ENCODE measurements at regions not wholly inside any gene's neighbourhood (a gene's known extent, or its start where the extent isn't known, plus 50 kb on each side); places are given as distances from the start of the nearest gene placed in this dataset.

DNA sequence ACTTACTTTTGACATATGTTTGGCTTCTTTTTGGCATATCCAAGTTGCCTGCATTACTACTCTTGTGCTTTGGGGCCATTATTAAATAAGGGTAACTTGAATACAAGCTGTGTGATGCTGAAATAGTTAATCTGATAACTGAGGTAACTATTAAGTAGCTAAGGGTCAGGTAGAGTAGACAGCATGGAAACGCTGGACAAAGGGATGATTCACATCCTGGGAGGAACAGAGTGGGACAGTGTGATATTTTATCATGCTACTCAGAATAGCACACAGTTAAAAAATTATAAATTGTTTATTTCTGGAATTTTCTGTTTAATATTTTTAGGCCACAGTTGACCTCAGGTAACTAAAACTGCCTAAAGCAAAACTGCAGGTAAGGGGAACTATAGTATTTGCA lies 483.9 kb downstream of the RFPL4B start:
- TF ChIP-seq, protein P1, sequence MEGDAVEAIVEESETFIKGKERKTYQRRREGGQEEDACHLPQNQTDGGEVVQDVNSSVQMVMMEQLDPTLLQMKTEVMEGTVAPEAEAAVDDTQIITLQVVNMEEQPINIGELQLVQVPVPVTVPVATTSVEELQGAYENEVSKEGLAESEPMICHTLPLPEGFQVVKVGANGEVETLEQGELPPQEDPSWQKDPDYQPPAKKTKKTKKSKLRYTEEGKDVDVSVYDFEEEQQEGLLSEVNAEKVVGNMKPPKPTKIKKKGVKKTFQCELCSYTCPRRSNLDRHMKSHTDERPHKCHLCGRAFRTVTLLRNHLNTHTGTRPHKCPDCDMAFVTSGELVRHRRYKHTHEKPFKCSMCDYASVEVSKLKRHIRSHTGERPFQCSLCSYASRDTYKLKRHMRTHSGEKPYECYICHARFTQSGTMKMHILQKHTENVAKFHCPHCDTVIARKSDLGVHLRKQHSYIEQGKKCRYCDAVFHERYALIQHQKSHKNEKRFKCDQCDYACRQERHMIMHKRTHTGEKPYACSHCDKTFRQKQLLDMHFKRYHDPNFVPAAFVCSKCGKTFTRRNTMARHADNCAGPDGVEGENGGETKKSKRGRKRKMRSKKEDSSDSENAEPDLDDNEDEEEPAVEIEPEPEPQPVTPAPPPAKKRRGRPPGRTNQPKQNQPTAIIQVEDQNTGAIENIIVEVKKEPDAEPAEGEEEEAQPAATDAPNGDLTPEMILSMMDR (conservative IDR thresholded peaks at IDR 0.05) = no peak
- no peak overlapping the region for H3K27ac ChIP-seq

DNA sequence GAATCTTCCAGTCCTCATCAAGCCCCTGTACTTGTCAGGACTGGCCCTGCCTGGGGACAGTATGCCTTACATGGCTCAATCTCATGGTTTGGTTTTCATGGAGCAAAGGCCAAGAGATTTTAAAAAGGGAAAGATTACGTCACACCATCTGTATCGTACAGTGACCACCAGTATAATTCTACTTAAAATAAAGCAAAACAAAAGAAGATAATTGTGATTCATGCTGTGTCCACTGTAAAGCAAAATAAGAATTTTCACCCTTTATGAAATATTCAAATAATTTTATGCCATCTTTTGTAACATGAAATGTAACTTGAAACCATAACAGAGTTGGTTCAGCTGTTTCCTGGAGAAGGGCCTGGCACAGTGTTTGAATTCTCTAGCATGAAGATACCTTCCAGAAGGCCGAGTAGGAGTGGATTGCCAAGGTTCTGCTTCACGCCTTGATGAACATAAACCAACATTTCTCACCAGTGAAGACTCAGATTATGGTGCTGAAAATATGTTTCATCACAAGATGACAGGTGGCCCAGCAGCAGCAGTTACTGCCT lies 486.5 kb downstream of the RFPL4B start:
- TF ChIP-seq, protein P1 (conservative IDR thresholded peaks at IDR 0.05) = no peak
- H3K27ac ChIP-seq = no peak overlapping the region

DNA sequence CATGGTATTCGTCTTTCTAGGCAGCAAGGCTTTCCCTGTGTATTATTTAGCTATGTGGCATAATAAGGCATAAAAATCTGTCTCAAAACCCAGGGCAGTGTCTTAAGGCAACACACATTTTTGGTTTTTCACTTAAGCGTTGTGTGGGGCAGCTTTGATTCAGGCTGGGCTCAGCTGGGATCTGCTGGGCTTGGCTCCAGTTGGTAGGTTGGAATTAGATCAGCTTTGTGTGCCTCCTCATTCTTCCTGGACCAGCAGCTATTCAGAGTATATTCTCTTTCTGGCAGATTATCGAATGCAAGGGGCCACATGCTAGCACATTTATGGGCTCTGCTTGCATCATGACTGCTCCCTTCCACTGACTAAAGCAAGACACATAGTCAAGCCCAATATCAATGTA lies 487.9 kb downstream of the RFPL4B start:
- TF ChIP-seq, protein P1 (conservative IDR thresholded peaks at IDR 0.05) = no peak
- no peak overlapping the region for H3K27ac ChIP-seq

DNA sequence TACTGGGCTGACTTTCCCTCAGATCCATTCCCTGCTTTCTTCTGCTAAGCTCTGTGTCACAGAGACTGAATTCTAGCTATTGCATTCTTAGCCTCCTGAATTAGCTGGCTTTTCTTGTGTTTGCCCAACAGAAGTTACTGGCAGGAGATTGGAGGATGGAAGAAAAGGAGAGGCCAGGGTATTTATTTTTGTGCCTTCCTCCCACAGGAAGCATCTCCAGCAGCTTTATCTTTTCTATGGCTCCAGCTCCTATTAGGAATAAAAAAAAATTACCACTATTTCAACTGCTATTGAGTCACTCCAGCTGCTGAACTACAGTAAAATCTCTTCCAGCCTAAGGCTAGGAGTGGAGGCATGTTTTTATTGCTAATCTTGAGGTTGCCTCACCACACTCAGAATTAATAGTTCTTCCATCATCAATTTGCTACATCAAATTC lies 492.4 kb downstream of the RFPL4B start:
- no peak overlapping the region for H3K27ac ChIP-seq
- TF ChIP-seq, protein P1 (conservative IDR thresholded peaks at IDR 0.05) = no peak

DNA sequence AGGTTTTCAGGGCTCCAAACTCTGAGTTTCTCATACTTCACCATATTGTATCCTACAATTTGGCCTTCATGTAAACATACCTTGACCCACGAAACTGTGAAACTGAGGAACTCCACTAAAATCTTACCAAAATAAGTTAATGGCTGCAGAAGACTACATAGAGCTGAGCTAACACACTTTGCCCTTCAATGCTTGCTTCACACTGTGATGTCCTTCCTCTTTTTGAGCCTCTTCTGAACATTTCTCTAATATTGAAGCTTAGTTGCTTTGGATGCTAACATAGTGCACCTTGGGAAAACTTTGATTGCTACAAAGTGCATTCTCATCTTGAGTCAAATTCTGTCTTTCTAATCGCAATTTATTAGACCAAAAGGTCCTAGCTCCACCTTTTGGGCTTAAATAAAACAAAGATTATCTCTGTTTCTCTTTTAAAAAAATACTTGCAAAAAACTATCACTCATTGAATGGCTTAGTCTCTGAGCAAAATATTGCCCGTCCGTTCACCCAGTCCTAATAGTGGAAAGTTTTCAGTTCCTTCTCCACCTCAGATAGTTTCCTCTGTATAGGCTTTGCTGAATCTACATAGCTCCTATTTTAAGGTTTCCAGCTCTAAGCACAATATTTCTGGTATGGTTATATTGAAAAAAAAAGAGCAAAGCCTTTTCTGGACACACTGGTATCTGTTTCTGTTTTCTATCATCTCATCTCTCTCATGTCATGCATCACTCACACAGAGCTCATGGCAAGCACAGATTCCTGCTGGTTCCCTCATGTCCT lies 494.6 kb downstream of the RFPL4B start:
- TF ChIP-seq, protein P1 (conservative IDR thresholded peaks at IDR 0.05) = no peak
- H3K27ac ChIP-seq = no peak overlapping the region

DNA sequence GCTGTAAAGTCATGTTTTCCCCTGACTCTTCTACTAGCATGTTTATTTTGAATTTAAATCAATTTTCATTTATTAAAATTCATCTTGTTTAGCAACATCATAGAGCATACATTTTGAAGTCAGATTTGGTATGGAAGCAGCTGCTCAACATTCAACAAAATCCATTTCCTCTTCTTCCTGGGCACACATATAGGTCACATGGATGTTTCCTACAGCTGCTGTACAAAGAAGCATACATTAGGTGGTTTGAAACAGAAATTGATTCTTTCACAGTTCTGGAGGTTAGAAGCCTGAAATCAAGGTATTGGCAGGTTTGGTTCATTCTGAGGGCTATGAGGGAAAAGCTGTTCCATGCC lies 495.2 kb downstream of the RFPL4B start:
- no peak overlapping the region for H3K27ac ChIP-seq
- TF ChIP-seq, protein P1 (conservative IDR thresholded peaks at IDR 0.05) = no peak

DNA sequence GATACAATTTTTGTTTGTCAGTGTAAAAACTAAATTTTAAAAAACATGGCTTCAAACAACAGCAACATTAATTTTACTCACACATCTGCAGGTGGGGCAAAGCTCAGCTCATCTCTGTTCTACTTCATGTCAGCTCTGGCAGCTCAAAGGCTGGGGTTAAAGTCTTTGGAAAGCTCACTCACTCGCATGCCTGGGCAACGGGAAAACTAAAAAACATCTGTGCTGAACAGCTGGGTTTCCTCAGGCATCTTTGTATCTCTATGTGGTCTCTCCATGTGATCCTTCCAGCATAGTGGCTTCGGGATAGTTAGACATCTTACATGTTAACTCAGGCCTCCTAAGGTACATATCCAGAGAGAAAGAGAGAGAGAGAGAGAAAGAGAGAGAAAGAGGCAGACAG lies 499.6 kb downstream of the RFPL4B start:
- TF ChIP-seq, protein P1 (conservative IDR thresholded peaks at IDR 0.05) = no peak
- H3K27ac ChIP-seq = no peak overlapping the region
